GM21515 (cell line): ENCODE measurements at regions not wholly inside any gene's neighbourhood (a gene's known extent, or its start where the extent isn't known, plus 50 kb on each side); places are given as distances from the start of the nearest gene placed in this dataset.

ENCODE experiments used
- ATAC-seq: cut with Tn5 transposase; IDR thresholded peaks from one replicate; pipeline ENCODE4 v1.9.1; 2021; ENCODE audit not compliant: unreplicated experiment

DNA sequence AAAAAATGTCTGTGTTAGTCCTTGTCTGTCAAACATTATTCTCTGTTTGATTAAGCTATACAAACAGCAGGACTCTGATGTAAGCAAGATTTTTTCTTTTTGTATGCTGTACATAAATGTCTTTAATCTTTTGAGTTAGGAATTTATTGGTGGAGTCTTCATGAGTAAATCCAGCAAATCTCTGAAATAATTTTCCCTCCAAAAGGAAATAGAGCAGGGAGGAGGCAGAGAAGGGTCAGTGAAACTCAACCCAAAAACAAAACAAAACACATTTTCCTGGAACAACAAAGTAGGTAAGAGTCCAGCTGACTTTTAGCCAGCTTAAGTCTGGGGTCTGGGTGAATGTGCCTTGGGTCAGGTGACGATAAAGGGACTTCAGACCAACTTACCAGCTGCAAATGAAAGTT is 113.7 kb downstream of the FOXA2 start:
- ATAC-seq, result no peak

DNA sequence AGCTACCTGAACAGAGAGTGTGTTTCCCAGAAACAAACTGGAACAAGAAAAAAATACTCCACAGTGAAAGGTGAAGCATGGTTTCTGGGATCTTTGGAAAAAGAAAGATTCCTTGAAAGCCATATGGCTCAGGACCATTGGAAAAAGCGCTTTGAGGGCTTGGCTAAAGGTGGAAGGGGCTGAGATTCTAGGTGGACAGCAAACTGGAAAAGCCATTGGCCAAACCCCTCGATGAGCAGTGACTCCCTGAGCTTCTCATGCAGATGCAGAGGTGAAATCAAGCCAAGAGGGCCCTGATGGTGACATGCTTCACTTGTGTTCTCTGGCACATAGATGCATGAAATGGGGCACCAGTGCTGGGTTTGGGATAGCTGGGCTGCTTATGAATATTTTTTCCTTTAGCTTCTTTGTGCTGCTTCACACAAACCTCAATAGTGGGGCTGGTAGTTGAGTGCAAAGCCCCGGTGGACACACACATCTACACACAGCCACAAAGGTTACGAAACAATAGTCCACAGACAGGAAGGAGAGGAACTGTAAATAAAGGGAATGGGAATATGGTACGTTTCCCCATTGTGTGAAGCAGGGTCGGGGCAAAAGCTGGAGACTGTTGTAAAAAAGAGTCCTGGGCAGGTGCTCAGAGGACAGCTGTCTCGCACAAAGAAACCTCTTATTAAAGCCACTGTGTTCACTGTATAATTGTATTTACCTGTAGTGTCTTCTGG is 117.8 kb downstream of the FOXA2 start:
- ATAC-seq, result no peak

DNA sequence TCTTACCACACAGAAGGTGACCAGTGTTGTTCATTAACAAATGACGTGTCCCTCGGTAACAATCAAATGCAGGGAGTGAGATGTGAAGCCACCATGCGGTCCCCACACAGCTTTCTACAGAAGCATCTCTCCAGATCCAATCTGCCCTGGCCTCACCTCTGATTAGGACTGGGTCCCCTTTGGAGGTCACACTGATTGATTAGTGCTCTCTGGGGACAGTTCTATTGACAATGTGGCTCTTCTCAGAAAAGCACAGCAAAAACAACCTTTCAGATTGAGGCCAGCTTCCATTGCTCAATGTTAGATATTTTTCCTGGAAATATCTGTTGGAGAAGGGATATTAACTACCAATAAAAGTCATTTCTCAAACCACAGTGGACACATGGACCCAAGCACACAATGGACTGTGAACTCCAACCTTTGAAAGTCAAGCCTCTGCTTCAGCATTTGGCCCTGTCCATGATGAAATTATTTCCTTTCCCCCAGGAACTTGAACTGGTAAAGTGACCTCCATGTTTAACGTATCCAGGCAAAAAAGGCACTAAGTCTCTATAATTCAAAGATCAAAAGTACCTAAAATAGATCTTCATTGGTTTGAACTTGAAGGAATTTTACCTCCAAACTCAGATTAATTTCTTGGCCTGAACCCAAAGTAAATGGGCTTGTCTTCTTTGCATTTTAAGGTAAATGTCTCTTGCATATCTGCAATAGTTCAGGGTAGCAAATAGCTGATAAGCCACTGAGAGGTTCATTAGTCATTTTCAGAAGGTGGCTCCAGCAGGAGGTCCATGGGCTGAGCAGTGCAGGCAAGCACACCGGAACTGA is 118.5 kb downstream of the FOXA2 start:
- ATAC-seq, result no peak

- ATAC-seq, result no peak
These were observed 119.9 kb downstream of the FOXA2 start for GRCh38 chr20:22464312-22465003.

DNA sequence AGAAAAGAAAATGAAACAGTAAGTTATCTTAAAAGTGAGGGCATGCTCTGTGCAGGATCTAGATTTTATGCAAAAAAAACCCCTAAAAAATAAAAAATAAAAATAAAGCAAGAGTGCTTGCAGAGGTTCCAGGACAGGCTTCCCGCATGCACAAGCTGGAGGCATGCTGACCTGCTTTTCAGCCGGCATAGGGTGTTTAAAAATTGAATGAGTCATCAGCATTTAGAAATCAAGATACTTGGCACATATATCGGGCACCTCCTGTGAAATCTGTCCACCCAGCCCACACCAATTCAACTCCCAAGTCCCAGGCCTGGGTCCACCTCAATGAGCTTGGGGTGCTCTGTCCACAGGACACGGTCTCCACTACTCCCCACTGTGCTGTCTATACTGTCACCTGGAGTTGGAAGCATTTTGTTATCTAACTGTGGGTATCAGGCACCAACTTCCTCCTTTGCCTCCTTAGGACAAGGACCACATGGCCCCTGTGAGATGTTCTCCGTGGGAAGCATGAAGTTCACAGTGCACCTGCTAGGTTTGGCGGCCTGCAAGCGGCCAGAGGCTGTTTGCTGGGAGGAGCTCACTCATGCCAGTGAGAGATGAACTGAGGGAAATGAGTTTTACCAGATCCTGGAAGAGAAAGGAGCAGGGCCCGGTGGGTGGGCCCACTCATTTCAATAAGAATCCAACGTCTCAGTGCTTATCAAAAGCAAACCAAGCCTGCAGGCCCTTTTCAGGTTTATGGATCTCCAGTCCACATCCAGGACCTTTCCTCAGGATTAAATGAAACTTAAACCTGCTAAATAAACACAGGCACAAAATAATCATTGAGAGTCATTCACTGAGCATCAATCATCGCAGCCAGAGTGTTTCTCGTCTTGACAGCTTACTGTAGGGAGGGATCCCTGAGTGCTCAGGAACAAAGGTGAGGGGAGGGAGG is 121.1 kb downstream of the FOXA2 start:
- no peak for ATAC-seq

- no peak for ATAC-seq
These were observed 123.6 kb downstream of the FOXA2 start for GRCh38 chr20:22460803-22461202.

GRCh38 chr20:22460231-22460630 is 124.1 kb downstream of the FOXA2 start:
- ATAC-seq, result no peak

DNA sequence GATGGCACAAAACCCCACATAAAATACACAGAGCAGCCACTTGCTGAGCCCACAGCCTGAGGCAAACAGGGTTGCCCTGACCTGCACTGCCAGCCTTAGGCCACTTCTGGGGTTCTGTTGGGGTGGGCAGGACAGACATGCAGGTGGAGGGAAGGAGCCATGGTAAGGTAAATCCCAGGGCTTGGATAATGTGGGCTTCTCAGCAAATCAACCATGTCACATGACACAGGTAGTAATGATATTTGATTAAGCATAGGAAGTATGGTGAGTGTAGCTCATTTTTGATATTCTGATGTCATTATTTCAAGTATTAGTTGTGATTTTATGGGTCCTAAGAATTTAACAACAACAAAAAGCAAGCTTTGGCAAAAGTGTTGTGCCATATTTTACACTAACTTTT is 124.6 kb downstream of the FOXA2 start:
- no peak for ATAC-seq

- ATAC-seq, result no peak
These were observed 128.3 kb downstream of the FOXA2 start for GRCh38 chr20:22456109-22456508.

DNA sequence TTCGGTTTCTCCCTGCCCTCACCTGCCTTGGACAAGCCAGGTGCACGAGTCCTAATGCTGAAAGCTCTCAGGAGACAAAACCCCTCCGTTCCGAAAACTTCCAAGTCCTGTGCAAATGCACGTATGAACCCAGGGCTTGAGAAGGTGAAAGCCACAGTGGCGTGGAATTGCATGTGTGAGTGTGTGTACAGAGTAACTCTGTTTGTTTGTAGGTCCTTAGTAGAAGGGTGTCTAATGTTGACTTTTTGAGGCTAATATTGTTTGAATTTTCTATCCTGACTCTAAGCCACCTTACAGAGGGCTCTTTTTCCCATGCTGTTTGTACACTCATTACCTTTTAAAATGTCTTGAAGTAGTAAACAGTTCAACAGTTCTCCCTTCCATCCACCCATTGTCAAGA is 129.1 kb downstream of the FOXA2 start:
- no peak for ATAC-seq

DNA sequence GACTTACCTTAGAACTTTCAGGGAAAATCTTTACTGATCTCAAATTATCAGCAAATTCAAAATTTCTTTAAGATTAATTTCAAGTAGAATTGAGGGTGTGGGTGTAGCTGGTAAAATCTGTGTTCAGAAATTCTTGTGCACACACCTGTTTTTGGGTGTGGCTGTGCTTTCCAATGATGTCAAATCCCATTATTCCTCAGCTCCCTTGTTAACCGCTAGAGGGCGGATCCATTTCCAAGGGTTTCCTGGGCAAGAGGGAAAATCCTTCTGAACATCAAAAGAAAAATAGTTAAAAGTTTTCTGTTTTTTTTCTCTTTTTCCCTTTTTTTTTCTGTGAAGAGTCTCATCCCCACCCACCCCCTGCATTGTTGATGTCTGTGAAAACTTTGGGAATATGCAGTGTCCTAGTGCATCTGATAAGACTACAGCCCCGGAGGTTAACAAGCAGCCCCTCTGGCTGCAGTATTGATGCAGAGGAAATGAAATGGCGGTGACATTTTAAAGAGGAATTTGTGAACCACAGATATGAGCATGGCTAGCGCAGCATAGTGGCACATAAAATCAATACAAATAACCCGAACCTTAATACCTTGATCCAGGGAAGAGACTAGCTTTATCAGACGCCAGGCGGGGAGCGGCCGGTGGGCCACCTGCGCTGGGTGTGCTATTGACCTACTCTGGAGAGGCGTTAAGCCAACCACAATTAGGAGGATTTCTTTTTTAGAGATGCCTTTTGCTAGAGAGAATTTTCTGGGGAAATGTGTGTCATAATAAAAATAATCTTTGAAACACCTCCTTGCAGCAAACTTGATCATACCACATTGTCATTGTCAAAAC is 130.9 kb downstream of the FOXA2 start:
- no peak for ATAC-seq

GRCh38 chr20:22452442-22453011 is 131.8 kb downstream of the FOXA2 start:
- no peak for ATAC-seq

DNA sequence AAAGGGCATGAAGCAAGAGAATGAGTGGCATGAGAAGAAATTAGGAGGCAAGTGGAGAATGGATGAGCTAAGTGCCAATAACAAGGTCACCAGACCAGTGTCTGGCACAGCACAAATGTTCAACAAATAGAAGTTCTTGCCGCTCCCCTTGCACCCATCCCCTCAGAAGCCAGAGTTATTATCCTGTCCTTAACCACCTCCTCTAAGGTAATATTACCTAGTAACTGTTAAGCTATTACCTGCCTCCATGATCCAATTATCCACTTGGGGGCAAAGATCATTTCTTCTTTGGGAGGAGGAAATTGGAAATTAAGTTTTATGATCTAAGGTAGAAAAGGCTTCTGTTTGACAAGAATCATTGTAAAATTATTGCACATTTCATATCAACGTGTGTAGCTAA is 133.8 kb downstream of the FOXA2 start:
- ATAC-seq, result no peak

DNA sequence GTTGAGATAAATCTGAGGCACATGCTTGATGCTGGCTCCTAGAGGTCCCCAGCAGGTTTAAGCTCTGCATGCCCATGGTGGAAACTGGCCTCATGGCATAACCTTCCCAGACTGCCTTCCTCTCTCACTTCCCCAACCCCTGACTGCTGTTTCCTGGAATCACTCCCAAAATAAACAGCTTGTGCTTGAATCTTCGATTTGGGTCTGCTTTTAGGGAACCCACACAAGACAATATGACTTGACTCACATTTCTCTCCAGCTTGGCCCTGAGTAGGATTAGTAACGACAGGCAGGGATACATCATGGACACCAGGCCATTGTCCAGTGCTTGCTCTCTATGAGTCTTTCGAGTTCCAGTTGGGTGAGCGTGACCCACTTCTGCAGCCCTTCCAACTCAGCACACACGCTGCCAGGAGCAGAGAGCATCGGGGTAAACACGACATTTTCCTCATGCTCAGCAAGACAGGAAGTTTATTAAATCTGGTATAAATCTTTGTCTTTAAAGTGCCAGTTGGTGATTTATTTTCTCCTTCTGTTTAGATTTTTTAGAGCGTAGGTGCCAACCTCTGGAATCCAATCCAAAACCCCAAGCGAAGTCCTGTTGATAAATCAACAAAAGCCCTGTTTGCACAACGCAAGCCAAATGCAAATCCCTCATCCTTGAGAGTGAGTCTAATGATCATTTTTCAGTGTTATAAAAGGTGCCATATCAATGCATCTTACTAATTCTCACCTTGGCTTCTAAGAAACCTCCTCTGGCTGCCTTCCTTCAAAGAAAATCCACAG is 135.0 kb downstream of the FOXA2 start:
- ATAC-seq, result no peak

DNA sequence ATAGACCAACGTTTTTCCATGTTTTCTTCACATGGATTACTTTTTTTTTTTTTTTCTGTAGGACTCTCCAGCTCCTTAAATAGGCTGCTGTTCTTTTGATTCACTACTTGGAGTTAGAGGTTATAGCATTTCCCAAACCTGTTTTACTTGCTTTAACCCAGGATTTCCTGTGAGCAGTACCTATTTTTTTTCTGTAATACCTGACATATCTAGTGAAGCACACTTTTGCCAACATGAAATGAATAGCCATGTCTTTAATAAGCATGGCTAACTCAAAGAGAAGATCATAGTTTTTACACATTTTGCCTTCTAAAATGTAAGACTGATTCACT is 137.0 kb downstream of the FOXA2 start:
- ATAC-seq, result no peak

DNA sequence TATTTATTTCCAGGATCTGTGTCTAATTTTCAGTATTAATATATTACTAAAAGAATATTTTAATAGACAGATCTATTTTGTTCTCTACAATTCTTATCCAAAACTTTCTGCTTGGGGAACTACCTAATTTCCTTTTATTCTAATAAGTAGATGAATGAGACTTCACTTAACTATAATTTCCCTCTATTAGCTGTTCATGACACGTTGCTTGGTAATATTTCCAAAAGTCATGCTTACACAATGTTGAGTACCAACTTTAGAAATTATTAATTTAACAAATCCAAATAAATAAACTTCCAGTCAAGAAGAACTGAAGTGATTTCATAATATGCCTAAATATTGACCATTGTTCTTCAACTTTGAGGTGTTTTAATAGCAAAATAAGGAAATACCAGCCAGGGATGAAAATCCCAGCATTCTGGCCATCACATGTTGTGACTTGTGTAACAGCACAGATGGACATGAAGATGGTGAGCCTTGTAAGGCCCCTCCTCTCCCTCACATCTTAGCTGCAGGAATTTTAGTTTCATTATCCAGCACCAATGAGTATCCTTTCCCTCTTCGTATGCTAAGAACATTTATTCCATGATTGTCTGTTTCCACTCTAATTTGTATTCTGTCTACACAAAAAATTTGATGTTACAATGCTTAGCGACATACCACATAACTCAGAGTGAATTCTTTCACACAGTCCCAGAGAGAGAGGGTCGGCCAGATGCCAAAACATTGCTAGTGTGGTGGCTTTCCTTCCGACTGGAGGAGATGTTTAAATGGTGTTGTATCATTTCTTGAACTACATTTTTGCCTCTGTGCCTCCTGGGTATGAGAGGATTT is 137.5 kb downstream of the FOXA2 start:
- ATAC-seq, result no peak

DNA sequence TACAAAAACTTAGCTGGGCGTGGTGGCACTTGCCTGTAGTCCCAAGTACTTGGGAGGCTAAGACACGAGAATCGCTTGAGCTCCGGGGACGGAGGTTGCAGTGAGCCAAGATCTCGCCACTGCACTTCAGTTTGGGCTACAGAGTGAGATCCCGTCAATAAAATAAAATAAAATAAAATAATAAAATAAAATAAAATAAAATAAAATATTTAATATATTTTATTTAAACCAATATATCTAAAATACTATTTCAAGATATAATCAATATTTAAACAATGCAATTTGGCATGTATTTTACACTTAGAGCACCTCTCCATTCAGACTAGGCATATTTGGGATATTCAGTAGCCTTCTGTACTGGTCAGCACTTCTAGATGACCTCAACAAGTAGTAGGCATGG is 142.1 kb downstream of the FOXA2 start:
- no peak for ATAC-seq

GRCh38 chr20:22438926-22439325 is 145.4 kb downstream of the FOXA2 start:
- ATAC-seq, result no peak
